ENCODE measurements at regions not wholly inside any gene's neighbourhood (a gene's known extent, or its start where the extent isn't known, plus 50 kb on each side); places are given as distances from the start of the nearest gene placed in this dataset.

- TF ChIP-seq CTCF (IDR thresholded peaks at IDR 0.05) (no peak), POLR2A (IDR thresholded peaks at IDR 0.05) (no peak)
Observed at GRCh38 chr11:15341587-15341986, 226.9 kb downstream of the INSC start.
